SK-N-MC (cell line): ENCODE measurements at regions not wholly inside any gene's neighbourhood (a gene's known extent, or its start where the extent isn't known, plus 50 kb on each side); places are given as distances from the start of the nearest gene placed in this dataset.

Experiments used
- EZH2 ChIP-seq: fragments of 200-600 bp; sonication (generic); IDR thresholded peaks from one replicate; pipeline ENCODE4 v1.6.1; 2017; ENCODE audit warnings: antibody characterized with exemption
- FOXP2 ChIP-seq: optimal IDR thresholded peaks from 2 replicates; pipeline ENCODE3; 2011; ENCODE audit warnings: mild to moderate bottlenecking, moderate library complexity; ENCODE audit not compliant: insufficient read depth; ENCODE audit errors: extremely low read length, control extremely low read depth
- POLR2AphosphoS5 ChIP-seq: IDR thresholded peaks from 2 replicates; pipeline ENCODE4 v1.6.1; 2012; ENCODE audit warnings: mild to moderate bottlenecking, low read depth, low read length, borderline replicate concordance

- TF ChIP-seq EZH2 (no peak), POLR2AphosphoS5 (no peak), FOXP2 (no peak)
These were observed 152.1 kb downstream of the URI1 start for GRCh38 chr19:30093966-30094755.
